Activated naive CD8-positive, alpha-beta T cell treated with anti-CD3 and anti-CD28 coated beads, Interleukin-2, amount 10 ng/mL, durations not matched to agents 7 days and 5 days (primary cell): ENCODE measurements at regions not wholly inside any gene's neighbourhood (a gene's known extent, or its start where the extent isn't known, plus 50 kb on each side); places are given as distances from the start of the nearest gene placed in this dataset.
"Not testable (repeated sequence)": the region's sequence is repeated elsewhere in the genome, so short reads cannot be mapped to it uniquely, and the experiment has no call there.

ENCODE experiments used
- ATAC-seq: fragments of 150-1000 bp; cut with Tn5 transposase; one replicate; pipeline ENCODE4 v1.10.0; 2021; ENCODE audit warnings: low read depth, moderate library complexity
- POLR2A ChIA-PET: fragments of 350-600 bp; sonication (Branson Sonifier 250); formaldehyde crosslinking; loops from one replicate; lab custom pipeline; 2021; ENCODE audit warnings: antibody characterized with exemption; lab: Charles Lee
- DNase-seq: peaks from one replicate; pipeline ENCODE4 v3.0.0; 2021
- H3K27ac Mint-ChIP-seq: one replicate; pipeline ENCODE4 v1.8.0; 2022; ENCODE audit warnings: mild to moderate bottlenecking, mixed read lengths
- H3K27me3 Mint-ChIP-seq: one replicate; pipeline ENCODE4 v1.8.0; 2022; ENCODE audit warnings: mild to moderate bottlenecking, moderate library complexity, mixed read lengths
- H3K36me3 Mint-ChIP-seq: one replicate; pipeline ENCODE4 v1.8.0; 2021; ENCODE audit warnings: mild to moderate bottlenecking, mixed read lengths
- H3K4me1 Mint-ChIP-seq: one replicate; pipeline ENCODE4 v1.8.0; 2021; ENCODE audit warnings: mixed read lengths
- H3K4me3 Mint-ChIP-seq: one replicate; pipeline ENCODE4 v1.8.0; 2022; ENCODE audit warnings: mild to moderate bottlenecking, moderate library complexity, mixed read lengths
- H3K9me3 Mint-ChIP-seq: one replicate; pipeline ENCODE4 v1.8.0; 2021; ENCODE audit warnings: mixed read lengths

GRCh38 chr2:58609326-58609725 is 368.2 kb upstream of the FANCL start:
- no peaks in the 10 kb centered on the region for H3K4me1 Mint-ChIP-seq
- DNase-seq (no peak), ATAC-seq (no peak)
- H3K27me3 Mint-ChIP-seq = peaks cover 4% of the 10 kb centered on the region
- H3K36me3 Mint-ChIP-seq = no peaks in the 10 kb centered on the region
- H3K9me3 Mint-ChIP-seq = peaks cover 1% of the 10 kb centered on the region
- POLR2A ChIA-PET = no interaction called here
- no peak overlapping the region for H3K4me3 Mint-ChIP-seq
- no peak overlapping the region for H3K27ac Mint-ChIP-seq

- H3K9me3 Mint-ChIP-seq = peaks cover 1% of the 10 kb centered on the region
- no peak for ATAC-seq
- POLR2A ChIA-PET = no interaction called here
- H3K36me3 Mint-ChIP-seq = no peaks in the 10 kb centered on the region
- DNase-seq = no peak
- no peaks in the 10 kb centered on the region for H3K4me1 Mint-ChIP-seq
- peaks cover 4% of the 10 kb centered on the region for H3K27me3 Mint-ChIP-seq
- H3K27ac Mint-ChIP-seq = no peak overlapping the region
- no peak overlapping the region for H3K4me3 Mint-ChIP-seq
These were observed 367.0 kb upstream of the FANCL start for GRCh38 chr2:58608146-58608545.

- Mint-ChIP-seq H3K27ac (no peak overlapping the region), H3K36me3 (no peaks in the 10 kb centered on the region), H3K4me1 (no peaks in the 10 kb centered on the region), H3K9me3 (peaks cover 1% of the 10 kb centered on the region), H3K27me3 (peaks cover 4% of the 10 kb centered on the region), H3K4me3 (no peak overlapping the region)
- POLR2A ChIA-PET = no interaction called here
- DNase-seq (no peak), ATAC-seq (no peak)
These were observed 366.3 kb upstream of the FANCL start for GRCh38 chr2:58607448-58607847.

GRCh38 chr2:58606799-58607198 is 365.7 kb upstream of the FANCL start:
- DNase-seq (no peak), ATAC-seq (no peak)
- POLR2A ChIA-PET = no interaction called here
- Mint-ChIP-seq H3K36me3 (no peaks in the 10 kb centered on the region), H3K4me3 (no peak overlapping the region), H3K9me3 (peaks cover 1% of the 10 kb centered on the region), H3K27ac (no peak overlapping the region), H3K27me3 (peaks cover 4% of the 10 kb centered on the region), H3K4me1 (no peaks in the 10 kb centered on the region)

- H3K27me3 Mint-ChIP-seq = no peaks in the 10 kb centered on the region
- H3K4me3 Mint-ChIP-seq = no peak overlapping the region
- H3K27ac Mint-ChIP-seq = no peak overlapping the region
- no peaks in the 10 kb centered on the region for H3K4me1 Mint-ChIP-seq
- H3K9me3 Mint-ChIP-seq = peaks cover 1% of the 10 kb centered on the region
- DNase-seq (no peak), ATAC-seq (no peak)
- POLR2A ChIA-PET = no interaction called here
- H3K36me3 Mint-ChIP-seq = no peaks in the 10 kb centered on the region
These were observed 363.0 kb upstream of the FANCL start for GRCh38 chr2:58604096-58604495.

GRCh38 chr2:58601017-58601416 is 359.9 kb upstream of the FANCL start:
- no peak overlapping the region for H3K27ac Mint-ChIP-seq
- ATAC-seq = no peak
- no peaks in the 10 kb centered on the region for H3K4me1 Mint-ChIP-seq
- H3K27me3 Mint-ChIP-seq = peaks cover 2% of the 10 kb centered on the region
- H3K36me3 Mint-ChIP-seq = no peaks in the 10 kb centered on the region
- H3K4me3 Mint-ChIP-seq = no peak overlapping the region
- POLR2A ChIA-PET = no interaction called here
- H3K9me3 Mint-ChIP-seq = peaks cover 1% of the 10 kb centered on the region
- DNase-seq = no peak

- Mint-ChIP-seq H3K4me3 (no peak overlapping the region), H3K36me3 (no peaks in the 10 kb centered on the region), H3K27ac (no peak overlapping the region), H3K9me3 (no peaks in the 10 kb centered on the region), H3K4me1 (no peaks in the 10 kb centered on the region), H3K27me3 (peaks cover 2% of the 10 kb centered on the region)
- POLR2A ChIA-PET = no interaction called here
- DNase-seq (no peak), ATAC-seq (no peak)
These were observed 357.0 kb upstream of the FANCL start for GRCh38 chr2:58598171-58598570.

- no peak for ATAC-seq
- POLR2A ChIA-PET = no interaction called here
- Mint-ChIP-seq H3K4me1 (no peaks in the 10 kb centered on the region), H3K9me3 (no peaks in the 10 kb centered on the region), H3K36me3 (no peaks in the 10 kb centered on the region), H3K27me3 (peaks cover 3% of the 10 kb centered on the region), H3K4me3 (no peak overlapping the region), H3K27ac (no peak overlapping the region)
- no peak for DNase-seq
These were observed 354.6 kb upstream of the FANCL start for GRCh38 chr2:58595714-58596113.

- no peak overlapping the region for H3K27ac Mint-ChIP-seq
- peaks cover 4% of the 10 kb centered on the region for H3K27me3 Mint-ChIP-seq
- POLR2A ChIA-PET = no interaction called here
- DNase-seq = no peak
- no peaks in the 10 kb centered on the region for H3K36me3 Mint-ChIP-seq
- H3K4me1 Mint-ChIP-seq = no peaks in the 10 kb centered on the region
- no peaks in the 10 kb centered on the region for H3K9me3 Mint-ChIP-seq
- no peak overlapping the region for H3K4me3 Mint-ChIP-seq
- no peak for ATAC-seq
These were observed 353.6 kb upstream of the FANCL start for GRCh38 chr2:58594762-58595161.

- no peaks in the 10 kb centered on the region for H3K4me1 Mint-ChIP-seq
- H3K27me3 Mint-ChIP-seq = peaks cover 4% of the 10 kb centered on the region
- H3K27ac Mint-ChIP-seq = no peak overlapping the region
- no peak overlapping the region for H3K4me3 Mint-ChIP-seq
- H3K36me3 Mint-ChIP-seq = no peaks in the 10 kb centered on the region
- no peaks in the 10 kb centered on the region for H3K9me3 Mint-ChIP-seq
- ATAC-seq (no peak), DNase-seq (no peak)
- POLR2A ChIA-PET = no interaction called here
These were observed 353.1 kb upstream of the FANCL start for GRCh38 chr2:58594175-58594574.

GRCh38 chr2:58586178-58586577 is 345.1 kb upstream of the FANCL start:
- H3K27ac Mint-ChIP-seq, H3K9me3 Mint-ChIP-seq, DNase-seq, H3K4me1 Mint-ChIP-seq, H3K27me3 Mint-ChIP-seq, ATAC-seq, H3K4me3 Mint-ChIP-seq, POLR2A ChIA-PET, H3K36me3 Mint-ChIP-seq: not testable (repeated sequence)

GRCh38 chr2:58585233-58585632 is 344.1 kb upstream of the FANCL start:
- Mint-ChIP-seq H3K4me1 (no peaks in the 10 kb centered on the region), H3K4me3 (no peak overlapping the region), H3K36me3 (no peaks in the 10 kb centered on the region), H3K27me3 (no peaks in the 10 kb centered on the region), H3K9me3 (no peaks in the 10 kb centered on the region), H3K27ac (no peak overlapping the region)
- POLR2A ChIA-PET = no interaction called here
- ATAC-seq (no peak), DNase-seq (no peak)

- POLR2A ChIA-PET = no interaction called here
- Mint-ChIP-seq H3K9me3 (no peaks in the 10 kb centered on the region), H3K36me3 (no peaks in the 10 kb centered on the region), H3K27me3 (no peaks in the 10 kb centered on the region), H3K4me1 (no peaks in the 10 kb centered on the region), H3K27ac (no peak overlapping the region), H3K4me3 (no peak overlapping the region)
- no peak for ATAC-seq
- DNase-seq = no peak
These were observed 343.5 kb upstream of the FANCL start for GRCh38 chr2:58584606-58585118.

- Mint-ChIP-seq H3K9me3 (no peaks in the 10 kb centered on the region), H3K4me3 (no peak overlapping the region), H3K27ac (no peak overlapping the region), H3K36me3 (no peaks in the 10 kb centered on the region), H3K4me1 (no peaks in the 10 kb centered on the region), H3K27me3 (no peaks in the 10 kb centered on the region)
- POLR2A ChIA-PET = no interaction called here
- ATAC-seq (no peak), DNase-seq (no peak)
These were observed 337.2 kb upstream of the FANCL start for GRCh38 chr2:58578276-58578675.

- H3K9me3 Mint-ChIP-seq = no peaks in the 10 kb centered on the region
- no peak overlapping the region for H3K27ac Mint-ChIP-seq
- no peak for DNase-seq
- no peak overlapping the region for H3K4me3 Mint-ChIP-seq
- H3K27me3 Mint-ChIP-seq = no peaks in the 10 kb centered on the region
- POLR2A ChIA-PET = no interaction called here
- ATAC-seq = no peak
- peaks cover 1% of the 10 kb centered on the region for H3K4me1 Mint-ChIP-seq
- no peaks in the 10 kb centered on the region for H3K36me3 Mint-ChIP-seq
These were observed 333.7 kb upstream of the FANCL start for GRCh38 chr2:58574873-58575272.
